Right cardiac atrium (tissue), 5 donors: ENCODE measurements at regions not wholly inside any gene's neighbourhood (a gene's known extent, or its start where the extent isn't known, plus 50 kb on each side); places are given as distances from the start of the nearest gene placed in this dataset.

Source experiments
- ATAC-seq, 2 donors: fragments of 200-7000 bp; cut with Tn5 transposase; one replicate each; pipeline versions ENCODE4 v1.8.0 to v1.9.1; 2020; ENCODE audit warnings: moderate library complexity in 2 of 2, mild to moderate bottlenecking in 1 of 2
- DNase-seq, 3 donors: peaks; one replicate each; pipeline ENCODE4 v3.0.0-alpha.2; 2020
- H3K27ac ChIP-seq: one replicate; pipeline ENCODE4 v1.5.1; 2013; ENCODE audit warnings: mild to moderate bottlenecking, low read length, control low read depth, moderate library complexity
- H3K27me3 ChIP-seq: one replicate; pipeline ENCODE4 v1.6.1; 2013; ENCODE audit not compliant: control insufficient read depth, insufficient read depth
- H3K4me1 ChIP-seq: one replicate; pipeline ENCODE4 v1.6.1; 2013; ENCODE audit warnings: low read length; ENCODE audit not compliant: control insufficient read depth, insufficient read depth
- H3K4me3 ChIP-seq: one replicate; pipeline ENCODE4 v1.5.1; 2013; ENCODE audit warnings: low read length, control low read depth
- H3K9me3 ChIP-seq: one replicate; pipeline ENCODE4 v1.6.1; 2013; ENCODE audit warnings: low read length; ENCODE audit not compliant: control insufficient read depth
- WGBS: extraction: QIAGEN DNeasy Blood & Tissue Kit; methylation state at CpG from one replicate; pipeline ENCODE4 v1.1.7; 2013; 5-methylcytosine and 5-hydroxymethylcytosine counted together
- intact Hi-C, 4 donors: fragments of 100-400 bp; cut with DNase I; formaldehyde crosslinking; loops; one replicate each; pipeline versions ENCODE4 v1.11.0 to v1.14.0; 2022 to 2023
- donor health status: healthy with polysubstance abuse.
- donor health status: DM: no; HTN: yes; CAD: no.
- donor health status: DM: no; HTN: no; CAD: no.
- donor health status: DM: no; HTN: yes; CAD: no; lungs with severe emphysema.
- donor health status: DM: yes; HTN: yes; CAD: no.

- Histone ChIP-seq H3K9me3 (no peaks in the 10 kb centered on the region), H3K4me3 (no peak overlapping the region), H3K4me1 (no peaks in the 10 kb centered on the region), H3K27me3 (no peaks in the 10 kb centered on the region), H3K27ac (no peak overlapping the region)
- WGBS, result 62% methylated on average over 3 of the region's 3 CpGs
- ATAC-seq, result no peak
- no peak for DNase-seq
- intact Hi-C loops, result no loop called here
Measured at GRCh38 chrX:42992199-42992943, 214.4 kb upstream of the PPP1R2C start.

DNA sequence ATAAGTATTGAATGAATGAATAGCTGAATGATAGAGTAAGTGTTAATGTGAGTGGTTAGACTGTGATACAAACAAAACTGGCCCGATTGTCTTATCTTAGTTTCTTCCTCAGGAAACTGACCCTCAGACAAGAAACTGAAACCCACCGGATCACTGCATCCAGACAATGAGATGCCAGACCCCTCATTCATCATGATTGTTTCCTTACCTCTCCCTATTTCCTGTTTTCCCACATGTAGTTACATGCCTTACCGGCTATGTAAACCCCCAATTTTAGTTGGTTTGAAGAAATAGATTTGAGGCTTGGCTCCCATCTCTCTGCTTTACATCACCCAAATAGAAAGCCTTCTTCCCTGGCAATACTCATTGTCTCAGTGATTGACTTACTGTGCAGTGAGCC, 218.9 kb upstream of the PPP1R2C start:
- DNase-seq, result no peak
- H3K27me3 ChIP-seq, result no peaks in the 10 kb centered on the region
- no peak overlapping the region for H3K4me3 ChIP-seq
- intact Hi-C loops, result no loop called here
- no peak overlapping the region for H3K27ac ChIP-seq
- no peaks in the 10 kb centered on the region for H3K9me3 ChIP-seq
- H3K4me1 ChIP-seq, result no peaks in the 10 kb centered on the region
- no peak for ATAC-seq
- 22% methylated on average over 3 of the region's 3 CpGs for WGBS

- no peaks in the 10 kb centered on the region for H3K4me1 ChIP-seq
- H3K27ac ChIP-seq, result no peak overlapping the region
- 51% methylated on average over 2 of the region's 2 CpGs for WGBS
- DNase-seq (no peak), ATAC-seq (no peak)
- H3K27me3 ChIP-seq, result no peaks in the 10 kb centered on the region
- no peak overlapping the region for H3K4me3 ChIP-seq
- intact Hi-C loops, result no loop called here
- no peaks in the 10 kb centered on the region for H3K9me3 ChIP-seq
Measured at GRCh38 chrX:43000121-43000520, 222.2 kb upstream of the PPP1R2C start.

GRCh38 chrX:43002526-43003203, 224.7 kb upstream of the PPP1R2C start:
- WGBS, result 66% methylated on average over 4 of the region's 4 CpGs
- H3K9me3 ChIP-seq, result no peaks in the 10 kb centered on the region
- intact Hi-C loops, result no loop called here
- H3K27ac ChIP-seq, result no peak overlapping the region
- DNase-seq (no peak), ATAC-seq (no peak)
- no peaks in the 10 kb centered on the region for H3K4me1 ChIP-seq
- H3K4me3 ChIP-seq, result no peak overlapping the region
- no peaks in the 10 kb centered on the region for H3K27me3 ChIP-seq

- no peak for ATAC-seq
- no peaks in the 10 kb centered on the region for H3K4me1 ChIP-seq
- no peaks in the 10 kb centered on the region for H3K27me3 ChIP-seq
- no peak overlapping the region for H3K27ac ChIP-seq
- intact Hi-C loops, result no loop called here
- no peaks in the 10 kb centered on the region for H3K9me3 ChIP-seq
- 95% methylated on average over 3 of the region's 3 CpGs for WGBS
- H3K4me3 ChIP-seq, result no peak overlapping the region
- no peak for DNase-seq
Measured at GRCh38 chrX:43003204-43003565, 225.2 kb upstream of the PPP1R2C start.

GRCh38 chrX:43003939-43004338, 226.0 kb upstream of the PPP1R2C start:
- WGBS, result 100% methylated on average over 2 of the region's 2 CpGs
- H3K27ac ChIP-seq, result no peak overlapping the region

GRCh38 chrX:43005561-43005960, 227.6 kb upstream of the PPP1R2C start:
- ATAC-seq (no peak), DNase-seq (no peak)
- intact Hi-C loops, result no loop called here
- Histone ChIP-seq H3K27ac (no peak overlapping the region), H3K4me3 (no peak overlapping the region), H3K9me3 (no peaks in the 10 kb centered on the region), H3K27me3 (no peaks in the 10 kb centered on the region), H3K4me1 (no peaks in the 10 kb centered on the region)
- WGBS, result 74% methylated on average over 3 of the region's 3 CpGs

More at GRCh38 chrX:43003939-43004338, 226.0 kb upstream of the PPP1R2C start:
- H3K9me3 ChIP-seq, result no peaks in the 10 kb centered on the region
- ATAC-seq (no peak), DNase-seq (no peak)
- intact Hi-C loops, result no loop called here
- no peak overlapping the region for H3K4me3 ChIP-seq
- H3K4me1 ChIP-seq, result no peaks in the 10 kb centered on the region
- H3K27me3 ChIP-seq, result no peaks in the 10 kb centered on the region

DNA sequence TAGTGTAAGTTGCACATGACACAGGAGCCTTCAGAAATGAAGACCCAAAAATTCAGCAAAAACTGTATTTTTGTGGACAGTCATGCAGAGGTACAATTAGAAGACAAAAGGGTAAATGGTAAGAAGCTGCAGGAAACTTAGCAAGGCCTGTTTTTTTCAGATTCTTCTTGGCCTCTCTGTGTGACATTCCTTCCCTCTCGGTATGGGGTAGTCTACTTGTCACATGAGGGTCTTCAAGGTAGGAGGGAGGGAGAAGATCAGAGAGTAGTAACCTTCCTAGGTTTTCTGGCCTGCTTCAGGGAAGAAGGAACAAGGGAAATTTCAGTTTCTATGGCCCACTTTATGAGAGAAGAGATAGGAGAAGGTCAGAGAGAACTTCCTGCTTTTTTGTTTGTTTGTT, 230.4 kb upstream of the PPP1R2C start:
- no peak for ATAC-seq
- no peaks in the 10 kb centered on the region for H3K4me1 ChIP-seq
- WGBS, result 76% methylated on average over 1 of the region's 1 CpG

DNA sequence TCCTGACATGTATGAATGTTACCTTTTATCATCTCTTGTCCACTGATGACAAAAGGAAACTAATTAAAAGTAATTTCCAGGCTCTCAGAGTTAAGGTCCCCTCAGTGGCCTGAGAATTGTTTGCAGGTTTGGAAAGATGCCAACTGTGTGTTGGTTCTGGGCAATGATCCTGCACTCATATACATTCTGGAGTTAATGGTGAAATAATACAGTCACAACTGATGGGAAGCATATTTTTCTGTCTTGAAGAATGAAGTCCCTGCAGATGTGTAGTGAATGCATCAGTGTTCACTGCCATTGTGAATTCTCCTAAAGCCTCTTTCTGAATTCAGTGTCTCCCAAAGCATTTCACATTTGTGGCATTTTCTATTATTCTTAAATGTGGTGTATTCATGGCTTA, 238.1 kb upstream of the PPP1R2C start:
- intact Hi-C loops, result no loop called here
- H3K4me1 ChIP-seq, result no peaks in the 10 kb centered on the region
- H3K9me3 ChIP-seq, result no peaks in the 10 kb centered on the region
- H3K4me3 ChIP-seq, result no peak overlapping the region
- H3K27ac ChIP-seq, result no peak overlapping the region
- DNase-seq (no peak), ATAC-seq (no peak)
- H3K27me3 ChIP-seq, result no peaks in the 10 kb centered on the region

More for the DNA sequence above, 230.4 kb upstream of the PPP1R2C start:
- Histone ChIP-seq H3K9me3 (no peaks in the 10 kb centered on the region), H3K27me3 (no peaks in the 10 kb centered on the region), H3K4me3 (no peak overlapping the region), H3K27ac (no peak overlapping the region)
- intact Hi-C loops, result no loop called here
- no peak for DNase-seq

- ATAC-seq (no peak), DNase-seq (no peak)
- H3K9me3 ChIP-seq, result no peaks in the 10 kb centered on the region
- no peaks in the 10 kb centered on the region for H3K27me3 ChIP-seq
- no peak overlapping the region for H3K4me3 ChIP-seq
- intact Hi-C loops, result no loop called here
- no peak overlapping the region for H3K27ac ChIP-seq
- no peaks in the 10 kb centered on the region for H3K4me1 ChIP-seq
- WGBS, result 71% methylated on average over 5 of the region's 5 CpGs
Measured at GRCh38 chrX:43018031-43018430, 240.1 kb upstream of the PPP1R2C start.

DNA sequence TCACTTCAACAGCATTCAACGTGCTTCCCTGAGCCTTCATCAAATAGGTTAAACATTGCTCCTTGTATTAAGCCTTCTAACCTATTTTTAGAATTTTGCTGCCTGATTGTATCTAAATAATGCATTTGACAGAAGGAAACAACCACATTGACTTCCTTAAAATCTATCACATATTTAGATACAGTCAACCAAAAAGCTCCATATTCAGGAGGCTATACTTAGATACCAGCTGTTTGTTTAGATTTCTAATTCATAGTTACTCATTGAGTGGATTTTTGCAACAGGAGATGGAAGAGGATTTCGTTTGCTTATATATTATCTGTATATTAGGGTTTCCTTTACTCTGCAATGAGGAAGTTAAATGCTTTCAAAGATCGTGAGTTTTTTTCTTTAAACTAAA, 241.1 kb upstream of the PPP1R2C start:
- H3K4me1 ChIP-seq, result no peaks in the 10 kb centered on the region
- H3K4me3 ChIP-seq, result no peak overlapping the region
- no peaks in the 10 kb centered on the region for H3K9me3 ChIP-seq
- H3K27ac ChIP-seq, result no peak overlapping the region
- WGBS, result 49% methylated on average over 3 of the region's 3 CpGs
- DNase-seq, result no peak
- no peak for ATAC-seq
- no peaks in the 10 kb centered on the region for H3K27me3 ChIP-seq
- intact Hi-C loops, result no loop called here
